ENCODE measurements at regions not wholly inside any gene's neighbourhood (a gene's known extent, or its start where the extent isn't known, plus 50 kb on each side); places are given as distances from the start of the nearest gene placed in this dataset.
"Not testable (repeated sequence)": the region's sequence is repeated elsewhere in the genome, so short reads cannot be mapped to it uniquely, and the experiment has no call there.

GRCh38 chr3:109648027-109648426 lies 310.7 kb upstream of the DPPA4 start:
- Histone ChIP-seq H3K9me3 (replicated peaks; ENCODE audit: control insufficient read depth, low read depth, low read length) (no peaks in the 10 kb centered on the region), H3K27me3 (ENCODE audit: control insufficient read depth, insufficient read depth, low read length) (no peaks in the 10 kb centered on the region), H3K4me1 (ENCODE audit: control insufficient read depth, insufficient read depth, low read length) (no peaks in the 10 kb centered on the region), H3K36me3 (ENCODE audit: control insufficient read depth, insufficient read depth, low read length) (no peaks in the 10 kb centered on the region), H3K27ac (ENCODE audit: low read length) (no peak overlapping the region), H3K4me3 (ENCODE audit: low read length) (no peak overlapping the region)
- DNase-seq = no peak
- 93% methylated on average over 3 of the region's 6 CpGs for WGBS (ENCODE audit: insufficient coverage)

GRCh38 chr3:109656225-109656624 lies 318.9 kb upstream of the DPPA4 start:
- no peak for DNase-seq
- H3K27me3 ChIP-seq (ENCODE audit: control insufficient read depth, insufficient read depth, low read length) = no peaks in the 10 kb centered on the region
- no peaks in the 10 kb centered on the region for H3K4me1 ChIP-seq (ENCODE audit: control insufficient read depth, insufficient read depth, low read length)
- no peaks in the 10 kb centered on the region for H3K9me3 ChIP-seq (replicated peaks; ENCODE audit: control insufficient read depth, low read depth, low read length)
- no peak overlapping the region for H3K4me3 ChIP-seq (ENCODE audit: low read length)
- H3K27ac ChIP-seq (ENCODE audit: low read length) = no peak overlapping the region
- no peaks in the 10 kb centered on the region for H3K36me3 ChIP-seq (ENCODE audit: control insufficient read depth, insufficient read depth, low read length)

DNA sequence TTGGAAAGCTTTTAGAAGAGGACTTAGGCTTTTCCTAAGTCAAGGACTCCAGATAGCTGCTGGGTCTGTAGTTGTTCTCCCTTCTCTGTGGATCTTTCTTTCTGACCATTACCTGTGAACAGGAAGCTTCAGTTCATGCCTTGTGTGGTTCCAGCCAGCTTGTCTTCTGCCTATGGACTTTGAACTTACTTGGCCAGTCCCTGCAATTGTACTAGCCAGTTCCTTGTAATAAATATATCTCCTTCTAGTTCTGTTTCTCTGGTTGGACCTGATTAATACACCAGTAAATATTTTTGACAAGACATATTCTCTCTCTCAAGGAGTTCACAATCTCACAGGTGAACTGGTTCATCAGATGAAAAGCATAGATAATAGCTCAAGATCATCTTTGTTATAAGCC lies 341.3 kb upstream of the DPPA4 start:
- no peak for DNase-seq
- H3K36me3 ChIP-seq (ENCODE audit: control insufficient read depth, insufficient read depth, low read length) = no peaks in the 10 kb centered on the region
- no peak overlapping the region for H3K4me3 ChIP-seq (ENCODE audit: low read length)
- H3K27ac ChIP-seq (ENCODE audit: low read length) = no peak overlapping the region
- no peaks in the 10 kb centered on the region for H3K9me3 ChIP-seq (replicated peaks; ENCODE audit: control insufficient read depth, low read depth, low read length)
- no peaks in the 10 kb centered on the region for H3K27me3 ChIP-seq (ENCODE audit: control insufficient read depth, insufficient read depth, low read length)
- no peaks in the 10 kb centered on the region for H3K4me1 ChIP-seq (ENCODE audit: control insufficient read depth, insufficient read depth, low read length)

DNA sequence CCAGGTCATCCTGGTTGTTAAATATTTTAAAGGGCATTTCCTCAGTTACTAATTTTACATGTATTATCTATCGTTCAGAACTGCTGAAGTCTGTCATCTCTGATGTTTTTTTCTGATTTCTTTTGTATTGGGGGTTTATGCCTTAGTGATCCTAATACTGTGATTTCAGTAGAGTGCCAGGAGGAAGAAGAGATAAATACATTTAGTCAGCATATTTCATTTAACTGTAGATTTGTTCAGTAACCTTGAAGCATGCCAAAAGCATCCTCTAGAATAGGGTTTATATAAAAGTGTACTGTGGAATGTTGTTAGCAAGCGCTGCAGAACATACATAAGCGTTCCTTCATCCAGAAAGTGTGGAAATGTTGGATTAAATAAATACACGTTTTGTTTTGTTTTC lies 342.3 kb upstream of the DPPA4 start:
- Histone ChIP-seq H3K27ac (ENCODE audit: low read length) (no peak overlapping the region), H3K27me3 (ENCODE audit: control insufficient read depth, insufficient read depth, low read length) (no peaks in the 10 kb centered on the region), H3K36me3 (ENCODE audit: control insufficient read depth, insufficient read depth, low read length) (no peaks in the 10 kb centered on the region), H3K9me3 (replicated peaks; ENCODE audit: control insufficient read depth, low read depth, low read length) (no peaks in the 10 kb centered on the region), H3K4me1 (ENCODE audit: control insufficient read depth, insufficient read depth, low read length) (no peaks in the 10 kb centered on the region), H3K4me3 (ENCODE audit: low read length) (no peak overlapping the region)
- DNase-seq = no peak
- WGBS (ENCODE audit: insufficient coverage) = no CpG with 5 or more reads among the region's 4 CpGs

- Histone ChIP-seq H3K9me3 (replicated peaks; ENCODE audit: control insufficient read depth, low read depth, low read length) (peaks cover 3% of the 10 kb centered on the region), H3K4me1 (ENCODE audit: control insufficient read depth, insufficient read depth, low read length) (no peaks in the 10 kb centered on the region), H3K36me3 (ENCODE audit: control insufficient read depth, insufficient read depth, low read length) (no peaks in the 10 kb centered on the region), H3K4me3 (ENCODE audit: low read length) (no peak overlapping the region), H3K27ac (ENCODE audit: low read length) (no peak overlapping the region), H3K27me3 (ENCODE audit: control insufficient read depth, insufficient read depth, low read length) (no peaks in the 10 kb centered on the region)
- DNase-seq = no peak
Observed at GRCh38 chr3:109683746-109684145, 346.4 kb upstream of the DPPA4 start.

DNA sequence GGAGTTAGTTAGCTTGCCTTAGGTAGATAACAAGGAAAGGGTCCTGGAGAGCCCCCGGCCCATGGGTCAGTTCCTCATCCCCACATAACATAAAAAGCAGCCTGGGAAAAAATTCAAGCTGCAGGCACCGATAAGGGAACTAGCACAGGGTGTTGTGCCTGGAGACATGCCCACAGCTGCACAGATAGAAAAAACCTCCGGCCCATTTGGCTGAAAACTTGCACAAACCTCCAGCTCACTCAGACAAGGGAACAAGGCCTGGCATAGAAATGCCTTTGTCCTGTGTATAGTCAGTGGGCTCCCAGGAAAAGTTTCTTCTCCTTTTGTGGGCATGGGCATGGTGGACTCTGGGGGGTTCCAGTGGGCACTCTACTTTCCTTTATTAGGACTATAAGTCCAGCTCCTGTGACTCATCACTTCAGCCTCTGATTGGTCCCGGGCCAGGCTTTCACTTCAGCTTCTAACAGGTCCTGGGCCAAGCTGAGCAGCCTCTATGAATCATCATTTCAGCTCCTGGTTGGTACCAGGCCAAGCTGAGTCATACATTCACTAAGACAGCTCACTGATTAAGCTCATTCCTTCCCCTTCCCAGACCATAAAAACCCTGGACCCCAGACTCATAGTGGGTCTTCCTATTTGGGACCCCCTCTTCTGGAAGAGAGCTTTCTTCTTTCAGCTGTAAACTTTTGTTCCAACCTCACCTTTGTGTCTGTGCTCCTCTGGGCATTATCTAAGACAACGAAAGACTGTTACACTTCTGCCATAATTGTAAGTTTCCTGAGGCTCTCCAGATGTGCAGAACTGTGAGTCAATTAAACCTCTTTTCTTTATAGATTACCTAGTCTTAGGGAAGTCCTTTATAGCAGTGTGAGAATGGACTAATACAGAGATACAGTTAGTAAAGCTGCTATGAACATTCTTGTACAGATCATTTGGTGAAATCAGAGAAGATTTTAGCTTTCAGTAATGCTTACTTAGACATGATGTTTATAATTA lies 348.0 kb upstream of the DPPA4 start:
- peaks cover 3% of the 10 kb centered on the region for H3K9me3 ChIP-seq (replicated peaks; ENCODE audit: control insufficient read depth, low read depth, low read length)
- DNase-seq = peak; percentile 16
- WGBS (ENCODE audit: insufficient coverage) = 68% methylated on average over 1 of the region's 5 CpGs
- no peaks in the 10 kb centered on the region for H3K4me1 ChIP-seq (ENCODE audit: control insufficient read depth, insufficient read depth, low read length)
- H3K4me3 ChIP-seq (ENCODE audit: low read length) = no peak overlapping the region
- no peak overlapping the region for H3K27ac ChIP-seq (ENCODE audit: low read length)
- H3K27me3 ChIP-seq (ENCODE audit: control insufficient read depth, insufficient read depth, low read length) = no peaks in the 10 kb centered on the region
- H3K36me3 ChIP-seq (ENCODE audit: control insufficient read depth, insufficient read depth, low read length) = no peaks in the 10 kb centered on the region

- Histone ChIP-seq H3K4me1 (ENCODE audit: control insufficient read depth, insufficient read depth, low read length) (no peaks in the 10 kb centered on the region), H3K27ac (ENCODE audit: low read length) (no peak overlapping the region), H3K27me3 (ENCODE audit: control insufficient read depth, insufficient read depth, low read length) (no peaks in the 10 kb centered on the region), H3K4me3 (ENCODE audit: low read length) (no peak overlapping the region), H3K9me3 (replicated peaks; ENCODE audit: control insufficient read depth, low read depth, low read length) (peaks cover 3% of the 10 kb centered on the region), H3K36me3 (ENCODE audit: control insufficient read depth, insufficient read depth, low read length) (no peaks in the 10 kb centered on the region)
- no peak for DNase-seq
Observed at GRCh38 chr3:109687626-109688025, 350.3 kb upstream of the DPPA4 start.

DNA sequence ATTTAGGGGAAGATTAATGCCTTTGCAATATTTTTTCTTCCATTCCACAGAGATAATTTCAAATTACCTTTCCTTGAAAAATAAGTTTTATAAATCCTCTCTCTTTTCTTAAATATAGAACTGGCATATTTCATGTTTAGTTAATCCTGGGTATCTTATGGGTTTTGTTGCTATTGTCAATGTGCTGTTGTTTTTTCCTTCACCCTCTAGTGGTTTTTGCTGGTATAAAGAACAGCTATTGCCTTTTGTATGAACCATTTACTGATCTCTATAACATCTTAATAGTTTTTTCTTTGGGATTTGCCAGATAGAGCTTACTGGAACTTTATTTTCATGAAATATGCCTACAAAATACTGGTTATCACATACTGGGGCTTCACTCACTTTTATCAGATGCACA lies 359.6 kb upstream of the DPPA4 start:
- Histone ChIP-seq H3K9me3 (replicated peaks; ENCODE audit: control insufficient read depth, low read depth, low read length) (peaks cover 16% of the 10 kb centered on the region), H3K4me1 (ENCODE audit: control insufficient read depth, insufficient read depth, low read length) (no peaks in the 10 kb centered on the region), H3K27me3 (ENCODE audit: control insufficient read depth, insufficient read depth, low read length) (no peaks in the 10 kb centered on the region), H3K4me3 (ENCODE audit: low read length) (no peak overlapping the region), H3K27ac (ENCODE audit: low read length) (no peak overlapping the region), H3K36me3 (ENCODE audit: control insufficient read depth, insufficient read depth, low read length) (no peaks in the 10 kb centered on the region)
- no peak for DNase-seq

DNA sequence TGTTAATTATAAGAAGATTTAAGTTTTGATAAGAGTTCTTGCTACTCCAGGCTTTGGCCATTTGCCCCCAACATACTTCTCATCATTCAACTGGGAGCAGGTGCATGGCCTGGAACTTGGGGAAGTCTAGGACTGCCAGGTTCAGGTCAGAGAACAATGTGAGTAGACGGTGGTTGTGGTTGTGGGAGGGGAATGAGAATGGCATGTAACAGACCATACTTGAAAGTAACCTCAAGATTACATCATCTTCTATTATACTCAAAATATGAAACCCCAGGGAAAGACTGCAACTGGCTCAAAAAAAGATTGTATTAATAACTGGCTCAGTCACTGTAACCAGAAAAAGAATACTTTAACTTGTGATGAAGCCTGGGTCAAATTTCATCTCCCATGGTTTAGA lies 364.9 kb upstream of the DPPA4 start:
- no peak overlapping the region for H3K4me3 ChIP-seq (ENCODE audit: low read length)
- H3K4me1 ChIP-seq (ENCODE audit: control insufficient read depth, insufficient read depth, low read length) = no peaks in the 10 kb centered on the region
- H3K27me3 ChIP-seq (ENCODE audit: control insufficient read depth, insufficient read depth, low read length) = no peaks in the 10 kb centered on the region
- H3K36me3 ChIP-seq (ENCODE audit: control insufficient read depth, insufficient read depth, low read length) = no peaks in the 10 kb centered on the region
- no CpG with 5 or more reads among the region's 1 CpG for WGBS (ENCODE audit: insufficient coverage)
- DNase-seq = no peak
- no peaks in the 10 kb centered on the region for H3K9me3 ChIP-seq (replicated peaks; ENCODE audit: control insufficient read depth, low read depth, low read length)
- H3K27ac ChIP-seq (ENCODE audit: low read length) = no peak overlapping the region

DNA sequence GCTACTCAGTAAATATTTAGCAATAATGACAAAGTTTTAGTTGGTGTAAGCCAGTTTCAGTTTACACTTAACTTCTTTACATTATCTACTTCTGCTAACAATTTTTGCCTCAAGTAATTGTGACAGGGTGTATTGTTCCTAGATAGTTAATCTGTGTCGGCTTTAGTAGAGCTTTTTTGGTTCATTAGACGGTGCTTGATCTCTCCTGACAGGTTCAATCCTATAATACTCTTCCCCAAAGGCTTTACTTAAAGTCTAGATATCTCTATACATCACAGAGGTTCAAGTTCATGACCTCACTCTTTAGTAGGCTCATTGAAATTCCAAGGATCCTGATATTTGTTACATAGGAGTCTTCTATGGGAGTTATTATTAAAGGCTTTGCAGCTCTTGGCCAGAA lies 365.6 kb upstream of the DPPA4 start:
- no peaks in the 10 kb centered on the region for H3K4me1 ChIP-seq (ENCODE audit: control insufficient read depth, insufficient read depth, low read length)
- no peaks in the 10 kb centered on the region for H3K27me3 ChIP-seq (ENCODE audit: control insufficient read depth, insufficient read depth, low read length)
- H3K9me3 ChIP-seq (replicated peaks; ENCODE audit: control insufficient read depth, low read depth, low read length) = no peaks in the 10 kb centered on the region
- no peak overlapping the region for H3K4me3 ChIP-seq (ENCODE audit: low read length)
- DNase-seq = no peak
- no peak overlapping the region for H3K27ac ChIP-seq (ENCODE audit: low read length)
- WGBS (ENCODE audit: insufficient coverage) = no CpG with 5 or more reads among the region's 2 CpGs
- H3K36me3 ChIP-seq (ENCODE audit: control insufficient read depth, insufficient read depth, low read length) = no peaks in the 10 kb centered on the region

- not testable (repeated sequence) for H3K27me3 ChIP-seq (ENCODE audit: control insufficient read depth, insufficient read depth, low read length); DNase-seq; H3K36me3 ChIP-seq (ENCODE audit: control insufficient read depth, insufficient read depth, low read length); H3K27ac ChIP-seq (ENCODE audit: low read length); H3K9me3 ChIP-seq (replicated peaks; ENCODE audit: control insufficient read depth, low read depth, low read length); H3K4me1 ChIP-seq (ENCODE audit: control insufficient read depth, insufficient read depth, low read length); H3K4me3 ChIP-seq (ENCODE audit: low read length)
- no CpG with 5 or more reads among the region's 1 CpG for WGBS (ENCODE audit: insufficient coverage)
Observed at GRCh38 chr3:109705133-109705532, 367.8 kb upstream of the DPPA4 start.

Data from muscle of leg (tissue), 3 donors.